ENCODE measurements at regions not wholly inside any gene's neighbourhood (a gene's known extent, or its start where the extent isn't known, plus 50 kb on each side); places are given as distances from the start of the nearest gene placed in this dataset.

DNA sequence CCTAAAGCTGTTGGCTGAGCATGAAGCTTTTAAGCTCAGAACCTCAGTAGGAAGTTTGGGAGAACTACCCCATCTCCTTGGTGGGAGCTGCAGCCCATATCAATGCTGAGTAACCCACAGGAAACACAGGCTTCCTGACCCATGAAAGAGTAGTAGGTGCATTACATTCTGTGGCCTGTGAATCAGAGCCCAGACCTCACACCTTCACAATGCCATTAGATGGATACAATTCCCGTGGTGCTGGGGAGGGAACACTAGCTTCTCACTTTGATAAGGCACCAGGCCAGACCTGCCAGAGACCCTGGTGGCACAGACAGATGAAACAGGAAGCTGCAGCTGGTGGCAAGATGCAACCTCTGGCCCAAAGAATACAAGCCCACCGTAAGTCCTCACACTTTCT, 308.8 kb downstream of the NPHP4 start (continued):
- TF ChIP-seq, protein P1, sequence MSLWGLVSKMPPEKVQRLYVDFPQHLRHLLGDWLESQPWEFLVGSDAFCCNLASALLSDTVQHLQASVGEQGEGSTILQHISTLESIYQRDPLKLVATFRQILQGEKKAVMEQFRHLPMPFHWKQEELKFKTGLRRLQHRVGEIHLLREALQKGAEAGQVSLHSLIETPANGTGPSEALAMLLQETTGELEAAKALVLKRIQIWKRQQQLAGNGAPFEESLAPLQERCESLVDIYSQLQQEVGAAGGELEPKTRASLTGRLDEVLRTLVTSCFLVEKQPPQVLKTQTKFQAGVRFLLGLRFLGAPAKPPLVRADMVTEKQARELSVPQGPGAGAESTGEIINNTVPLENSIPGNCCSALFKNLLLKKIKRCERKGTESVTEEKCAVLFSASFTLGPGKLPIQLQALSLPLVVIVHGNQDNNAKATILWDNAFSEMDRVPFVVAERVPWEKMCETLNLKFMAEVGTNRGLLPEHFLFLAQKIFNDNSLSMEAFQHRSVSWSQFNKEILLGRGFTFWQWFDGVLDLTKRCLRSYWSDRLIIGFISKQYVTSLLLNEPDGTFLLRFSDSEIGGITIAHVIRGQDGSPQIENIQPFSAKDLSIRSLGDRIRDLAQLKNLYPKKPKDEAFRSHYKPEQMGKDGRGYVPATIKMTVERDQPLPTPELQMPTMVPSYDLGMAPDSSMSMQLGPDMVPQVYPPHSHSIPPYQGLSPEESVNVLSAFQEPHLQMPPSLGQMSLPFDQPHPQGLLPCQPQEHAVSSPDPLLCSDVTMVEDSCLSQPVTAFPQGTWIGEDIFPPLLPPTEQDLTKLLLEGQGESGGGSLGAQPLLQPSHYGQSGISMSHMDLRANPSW (CRISPR knock-in tag; conservative IDR thresholded peaks at IDR 0.05; ENCODE audit: low read depth) = no peak
- TF ChIP-seq SMAD4 (CRISPR knock-in tag; IDR thresholded peaks at IDR 0.05) (no peak), FOXK1 (CRISPR knock-in tag; IDR thresholded peaks at IDR 0.05) (no peak), CREM (CRISPR knock-in tag; IDR thresholded peaks at IDR 0.05) (no peak)

GRCh38 chr1:5682626-5683225, 309.5 kb downstream of the NPHP4 start:
- Mint-ChIP-seq H3K4me1 (no peaks in the 10 kb centered on the region), H3K9me3 (peaks cover 56% of the 10 kb centered on the region), H3K4me3 (no peak overlapping the region), H3K27ac (no peak overlapping the region), H3K27me3 (ENCODE audit: low read depth) (peaks cover 3% of the 10 kb centered on the region), H3K36me3 (peaks cover 25% of the 10 kb centered on the region)
- TF ChIP-seq MAX (CRISPR knock-in tag; IDR thresholded peaks at IDR 0.05) = no peak
- TF ChIP-seq, protein P2, sequence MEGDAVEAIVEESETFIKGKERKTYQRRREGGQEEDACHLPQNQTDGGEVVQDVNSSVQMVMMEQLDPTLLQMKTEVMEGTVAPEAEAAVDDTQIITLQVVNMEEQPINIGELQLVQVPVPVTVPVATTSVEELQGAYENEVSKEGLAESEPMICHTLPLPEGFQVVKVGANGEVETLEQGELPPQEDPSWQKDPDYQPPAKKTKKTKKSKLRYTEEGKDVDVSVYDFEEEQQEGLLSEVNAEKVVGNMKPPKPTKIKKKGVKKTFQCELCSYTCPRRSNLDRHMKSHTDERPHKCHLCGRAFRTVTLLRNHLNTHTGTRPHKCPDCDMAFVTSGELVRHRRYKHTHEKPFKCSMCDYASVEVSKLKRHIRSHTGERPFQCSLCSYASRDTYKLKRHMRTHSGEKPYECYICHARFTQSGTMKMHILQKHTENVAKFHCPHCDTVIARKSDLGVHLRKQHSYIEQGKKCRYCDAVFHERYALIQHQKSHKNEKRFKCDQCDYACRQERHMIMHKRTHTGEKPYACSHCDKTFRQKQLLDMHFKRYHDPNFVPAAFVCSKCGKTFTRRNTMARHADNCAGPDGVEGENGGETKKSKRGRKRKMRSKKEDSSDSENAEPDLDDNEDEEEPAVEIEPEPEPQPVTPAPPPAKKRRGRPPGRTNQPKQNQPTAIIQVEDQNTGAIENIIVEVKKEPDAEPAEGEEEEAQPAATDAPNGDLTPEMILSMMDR (IDR thresholded peaks at IDR 0.05) = no peak
- no peak for TF ChIP-seq NR2C2 (CRISPR knock-in tag; IDR thresholded peaks at IDR 0.05)
- TF ChIP-seq, protein P1 (CRISPR knock-in tag; conservative IDR thresholded peaks at IDR 0.05; ENCODE audit: low read depth) = no peak
- TF ChIP-seq, protein P3, sequence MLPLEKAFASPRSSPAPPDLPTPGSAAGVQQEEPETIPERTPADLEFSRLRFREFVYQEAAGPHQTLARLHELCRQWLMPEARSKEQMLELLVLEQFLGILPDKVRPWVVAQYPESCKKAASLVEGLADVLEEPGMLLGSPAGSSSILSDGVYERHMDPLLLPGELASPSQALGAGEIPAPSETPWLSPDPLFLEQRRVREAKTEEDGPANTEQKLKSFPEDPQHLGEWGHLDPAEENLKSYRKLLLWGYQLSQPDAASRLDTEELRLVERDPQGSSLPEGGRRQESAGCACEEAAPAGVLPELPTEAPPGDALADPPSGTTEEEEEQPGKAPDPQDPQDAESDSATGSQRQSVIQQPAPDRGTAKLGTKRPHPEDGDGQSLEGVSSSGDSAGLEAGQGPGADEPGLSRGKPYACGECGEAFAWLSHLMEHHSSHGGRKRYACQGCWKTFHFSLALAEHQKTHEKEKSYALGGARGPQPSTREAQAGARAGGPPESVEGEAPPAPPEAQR (CRISPR knock-in tag; IDR thresholded peaks at IDR 0.05) = no peak
- TF ChIP-seq ESRRA (CRISPR knock-in tag; IDR thresholded peaks at IDR 0.05; ENCODE audit: borderline replicate concordance) = no peak
- no peak for TF ChIP-seq NR3C1 (CRISPR knock-in tag; conservative IDR thresholded peaks at IDR 0.05; ENCODE audit: low read depth)
- TF ChIP-seq, protein P4, sequence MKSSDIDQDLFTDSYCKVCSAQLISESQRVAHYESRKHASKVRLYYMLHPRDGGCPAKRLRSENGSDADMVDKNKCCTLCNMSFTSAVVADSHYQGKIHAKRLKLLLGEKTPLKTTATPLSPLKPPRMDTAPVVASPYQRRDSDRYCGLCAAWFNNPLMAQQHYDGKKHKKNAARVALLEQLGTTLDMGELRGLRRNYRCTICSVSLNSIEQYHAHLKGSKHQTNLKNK (CRISPR knock-in tag; IDR thresholded peaks at IDR 0.05) = no peak
- no peak for TF ChIP-seq ARID4B (CRISPR knock-in tag; IDR thresholded peaks at IDR 0.05; ENCODE audit: borderline replicate concordance)
- TF ChIP-seq, protein P5, sequence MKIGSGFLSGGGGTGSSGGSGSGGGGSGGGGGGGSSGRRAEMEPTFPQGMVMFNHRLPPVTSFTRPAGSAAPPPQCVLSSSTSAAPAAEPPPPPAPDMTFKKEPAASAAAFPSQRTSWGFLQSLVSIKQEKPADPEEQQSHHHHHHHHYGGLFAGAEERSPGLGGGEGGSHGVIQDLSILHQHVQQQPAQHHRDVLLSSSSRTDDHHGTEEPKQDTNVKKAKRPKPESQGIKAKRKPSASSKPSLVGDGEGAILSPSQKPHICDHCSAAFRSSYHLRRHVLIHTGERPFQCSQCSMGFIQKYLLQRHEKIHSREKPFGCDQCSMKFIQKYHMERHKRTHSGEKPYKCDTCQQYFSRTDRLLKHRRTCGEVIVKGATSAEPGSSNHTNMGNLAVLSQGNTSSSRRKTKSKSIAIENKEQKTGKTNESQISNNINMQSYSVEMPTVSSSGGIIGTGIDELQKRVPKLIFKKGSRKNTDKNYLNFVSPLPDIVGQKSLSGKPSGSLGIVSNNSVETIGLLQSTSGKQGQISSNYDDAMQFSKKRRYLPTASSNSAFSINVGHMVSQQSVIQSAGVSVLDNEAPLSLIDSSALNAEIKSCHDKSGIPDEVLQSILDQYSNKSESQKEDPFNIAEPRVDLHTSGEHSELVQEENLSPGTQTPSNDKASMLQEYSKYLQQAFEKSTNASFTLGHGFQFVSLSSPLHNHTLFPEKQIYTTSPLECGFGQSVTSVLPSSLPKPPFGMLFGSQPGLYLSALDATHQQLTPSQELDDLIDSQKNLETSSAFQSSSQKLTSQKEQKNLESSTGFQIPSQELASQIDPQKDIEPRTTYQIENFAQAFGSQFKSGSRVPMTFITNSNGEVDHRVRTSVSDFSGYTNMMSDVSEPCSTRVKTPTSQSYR (CRISPR knock-in tag; IDR thresholded peaks at IDR 0.05) = no peak
- no peak for TF ChIP-seq FOXK1 (CRISPR knock-in tag; IDR thresholded peaks at IDR 0.05)
- TF ChIP-seq CBFB (CRISPR knock-in tag; IDR thresholded peaks at IDR 0.05; ENCODE audit: low read depth) = no peak
- TF ChIP-seq RORB (CRISPR knock-in tag; IDR thresholded peaks at IDR 0.05) = no peak
- TF ChIP-seq CDX4 (CRISPR knock-in tag; IDR thresholded peaks at IDR 0.05; ENCODE audit: borderline replicate concordance) = no peak
- DNase-seq (ENCODE audit: low spot score) (no peak), ATAC-seq (no peak)
- ChIA-PET CTCF (no interaction called here), POLR2A (no interaction called here)

All from WTC11 (cell line).